ENCODE measurements at regions not wholly inside any gene's neighbourhood (a gene's known extent, or its start where the extent isn't known, plus 50 kb on each side); places are given as distances from the start of the nearest gene placed in this dataset.

- TF ChIP-seq CTCF (IDR thresholded peaks at IDR 0.05) (no peak), POLR2A (IDR thresholded peaks at IDR 0.05) (no peak)
Observed at GRCh38 chr11:116458546-116458945, 314.2 kb downstream of the BUD13 start.
